ENCODE measurements at regions not wholly inside any gene's neighbourhood (a gene's known extent, or its start where the extent isn't known, plus 50 kb on each side); places are given as distances from the start of the nearest gene placed in this dataset.
"Not testable (repeated sequence)": the region's sequence is repeated elsewhere in the genome, so short reads cannot be mapped to it uniquely, and the experiment has no call there.

GRCh38 chr16:73399997-73400396 lies 352.1 kb upstream of the ZFHX3 start:
- Histone ChIP-seq H3K9me3 (ENCODE audit: control insufficient read depth in 2 of 2, insufficient read depth in 1 of 2, low read length in 1 of 2) (no peaks in the 10 kb centered on the region), H3K4me1 (ENCODE audit: control insufficient read depth in 2 of 2, insufficient read depth in 2 of 2, low read length in 2 of 2) (no peaks in the 10 kb centered on the region), H3K4me3 (ENCODE audit: low read length in 2 of 2) (no peak overlapping the region), H3K27ac (ENCODE audit: low read depth in 1 of 2, low read length in 1 of 2) (no peak overlapping the region), H3K27me3 (ENCODE audit: control insufficient read depth in 2 of 2, insufficient read depth in 1 of 2, low read length in 1 of 2) (no peaks in the 10 kb centered on the region), H3K36me3 (ENCODE audit: control insufficient read depth in 2 of 2, insufficient read depth in 2 of 2, low read length in 1 of 2) (no peaks in the 10 kb centered on the region)
- no peak for DNase-seq (ENCODE audit: low read depth in 6 of 9, low spot score in 9 of 9)
- 96% methylated on average over 5 of the region's 5 CpGs for WGBS

- Histone ChIP-seq H3K4me1 (ENCODE audit: control insufficient read depth in 2 of 2, insufficient read depth in 2 of 2, low read length in 2 of 2) (no peaks in the 10 kb centered on the region), H3K27me3 (ENCODE audit: control insufficient read depth in 2 of 2, insufficient read depth in 1 of 2, low read length in 1 of 2) (no peaks in the 10 kb centered on the region), H3K27ac (ENCODE audit: low read depth in 1 of 2, low read length in 1 of 2) (no peak overlapping the region), H3K36me3 (ENCODE audit: control insufficient read depth in 2 of 2, insufficient read depth in 2 of 2, low read length in 1 of 2) (no peaks in the 10 kb centered on the region), H3K9me3 (ENCODE audit: control insufficient read depth in 2 of 2, insufficient read depth in 1 of 2, low read length in 1 of 2) (no peaks in the 10 kb centered on the region), H3K4me3 (ENCODE audit: low read length in 2 of 2) (no peak overlapping the region)
- WGBS = 95% methylated on average over 5 of the region's 5 CpGs
- no peak for DNase-seq (ENCODE audit: low read depth in 6 of 9, low spot score in 9 of 9)
Measured at GRCh38 chr16:73399486-73399885, 351.6 kb upstream of the ZFHX3 start.

- not testable (repeated sequence) for H3K4me1 ChIP-seq (ENCODE audit: control insufficient read depth in 2 of 2, insufficient read depth in 2 of 2, low read length in 2 of 2); H3K4me3 ChIP-seq (ENCODE audit: low read length in 2 of 2); H3K9me3 ChIP-seq (ENCODE audit: control insufficient read depth in 2 of 2, insufficient read depth in 1 of 2, low read length in 1 of 2); H3K36me3 ChIP-seq (ENCODE audit: control insufficient read depth in 2 of 2, insufficient read depth in 2 of 2, low read length in 1 of 2); H3K27ac ChIP-seq (ENCODE audit: low read depth in 1 of 2, low read length in 1 of 2); DNase-seq (ENCODE audit: low read depth in 6 of 9, low spot score in 9 of 9); H3K27me3 ChIP-seq (ENCODE audit: control insufficient read depth in 2 of 2, insufficient read depth in 1 of 2, low read length in 1 of 2)
- WGBS = 100% methylated on average over 1 of the region's 1 CpG
Measured at GRCh38 chr16:73398604-73399003, 350.7 kb upstream of the ZFHX3 start.

DNA sequence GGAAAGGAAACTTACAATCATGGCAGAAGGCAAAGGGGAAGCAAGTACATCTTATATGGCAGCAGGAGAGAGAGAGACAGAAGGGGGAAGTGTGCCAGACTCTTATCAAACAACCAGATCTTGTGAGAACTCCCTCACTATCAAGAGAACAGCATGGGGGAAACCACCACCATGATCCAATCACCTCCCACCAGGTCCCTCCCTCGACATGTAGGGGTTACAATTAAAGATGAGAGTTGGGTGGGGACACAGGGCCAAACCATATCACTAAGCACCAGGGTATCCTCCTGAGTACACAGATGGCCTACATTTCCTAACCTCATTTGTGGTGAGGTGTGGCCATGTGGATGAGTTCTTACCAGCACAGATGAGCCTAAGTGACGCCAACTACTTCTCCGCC lies 348.6 kb upstream of the ZFHX3 start:
- DNase-seq (ENCODE audit: low read depth in 6 of 9, low spot score in 9 of 9) = no peak
- Histone ChIP-seq H3K36me3 (ENCODE audit: control insufficient read depth in 2 of 2, insufficient read depth in 2 of 2, low read length in 1 of 2) (no peaks in the 10 kb centered on the region), H3K27me3 (ENCODE audit: control insufficient read depth in 2 of 2, insufficient read depth in 1 of 2, low read length in 1 of 2) (no peaks in the 10 kb centered on the region), H3K9me3 (ENCODE audit: control insufficient read depth in 2 of 2, insufficient read depth in 1 of 2, low read length in 1 of 2) (no peaks in the 10 kb centered on the region), H3K4me3 (ENCODE audit: low read length in 2 of 2) (no peak overlapping the region), H3K4me1 (ENCODE audit: control insufficient read depth in 2 of 2, insufficient read depth in 2 of 2, low read length in 2 of 2) (no peaks in the 10 kb centered on the region), H3K27ac (ENCODE audit: low read depth in 1 of 2, low read length in 1 of 2) (no peak overlapping the region)
- 40% methylated on average over 3 of the region's 3 CpGs for WGBS

- Histone ChIP-seq H3K27me3 (ENCODE audit: control insufficient read depth in 2 of 2, insufficient read depth in 1 of 2, low read length in 1 of 2) (no peaks in the 10 kb centered on the region), H3K4me1 (ENCODE audit: control insufficient read depth in 2 of 2, insufficient read depth in 2 of 2, low read length in 2 of 2) (no peaks in the 10 kb centered on the region), H3K9me3 (ENCODE audit: control insufficient read depth in 2 of 2, insufficient read depth in 1 of 2, low read length in 1 of 2) (no peaks in the 10 kb centered on the region), H3K4me3 (ENCODE audit: low read length in 2 of 2) (no peak overlapping the region), H3K27ac (ENCODE audit: low read depth in 1 of 2, low read length in 1 of 2) (no peak overlapping the region), H3K36me3 (ENCODE audit: control insufficient read depth in 2 of 2, insufficient read depth in 2 of 2, low read length in 1 of 2) (no peaks in the 10 kb centered on the region)
- no peak for DNase-seq (ENCODE audit: low read depth in 6 of 9, low spot score in 9 of 9)
- WGBS = 96% methylated on average over 6 of the region's 6 CpGs
Measured at GRCh38 chr16:73390936-73391335, 343.0 kb upstream of the ZFHX3 start.

- DNase-seq (ENCODE audit: low read depth in 6 of 9, low spot score in 9 of 9) = no peak
- no peak overlapping the region for H3K27ac ChIP-seq (ENCODE audit: low read depth in 1 of 2, low read length in 1 of 2)
- H3K4me1 ChIP-seq (ENCODE audit: control insufficient read depth in 2 of 2, insufficient read depth in 2 of 2, low read length in 2 of 2) = no peaks in the 10 kb centered on the region
- no peaks in the 10 kb centered on the region for H3K36me3 ChIP-seq (ENCODE audit: control insufficient read depth in 2 of 2, insufficient read depth in 2 of 2, low read length in 1 of 2)
- no peaks in the 10 kb centered on the region for H3K27me3 ChIP-seq (ENCODE audit: control insufficient read depth in 2 of 2, insufficient read depth in 1 of 2, low read length in 1 of 2)
- no peaks in the 10 kb centered on the region for H3K9me3 ChIP-seq (ENCODE audit: control insufficient read depth in 2 of 2, insufficient read depth in 1 of 2, low read length in 1 of 2)
- no peak overlapping the region for H3K4me3 ChIP-seq (ENCODE audit: low read length in 2 of 2)
- WGBS = 96% methylated on average over 5 of the region's 5 CpGs
Measured at GRCh38 chr16:73390491-73390890, 342.6 kb upstream of the ZFHX3 start.

GRCh38 chr16:73389085-73389484 lies 341.2 kb upstream of the ZFHX3 start:
- no peaks in the 10 kb centered on the region for H3K27me3 ChIP-seq (ENCODE audit: control insufficient read depth in 2 of 2, insufficient read depth in 1 of 2, low read length in 1 of 2)
- H3K4me1 ChIP-seq (ENCODE audit: control insufficient read depth in 2 of 2, insufficient read depth in 2 of 2, low read length in 2 of 2) = no peaks in the 10 kb centered on the region
- no peak overlapping the region for H3K4me3 ChIP-seq (ENCODE audit: low read length in 2 of 2)
- DNase-seq (ENCODE audit: low read depth in 6 of 9, low spot score in 9 of 9) = no peak
- 82% methylated on average over 6 of the region's 6 CpGs for WGBS
- H3K36me3 ChIP-seq (ENCODE audit: control insufficient read depth in 2 of 2, insufficient read depth in 2 of 2, low read length in 1 of 2) = no peaks in the 10 kb centered on the region
- no peak overlapping the region for H3K27ac ChIP-seq (ENCODE audit: low read depth in 1 of 2, low read length in 1 of 2)
- H3K9me3 ChIP-seq (ENCODE audit: control insufficient read depth in 2 of 2, insufficient read depth in 1 of 2, low read length in 1 of 2) = no peaks in the 10 kb centered on the region

DNA sequence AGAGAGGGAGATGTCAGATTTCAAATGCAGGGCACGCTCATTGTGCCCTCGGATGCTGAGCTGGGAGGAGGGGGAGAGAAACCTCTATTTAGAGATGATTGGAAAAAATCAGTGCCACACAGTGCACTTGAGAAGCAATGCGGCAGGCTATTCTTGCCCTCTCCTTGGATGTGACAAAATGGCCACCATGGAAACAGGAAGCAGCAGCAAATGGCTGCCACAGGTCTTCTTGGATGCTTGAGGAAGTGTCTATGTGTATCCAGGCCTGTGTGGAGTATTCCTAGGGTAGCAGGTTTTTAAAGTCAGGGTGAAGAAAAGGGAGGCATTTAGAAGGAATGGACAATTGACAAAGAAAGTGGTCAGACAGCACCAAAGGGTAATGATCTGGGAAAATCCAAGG lies 340.1 kb upstream of the ZFHX3 start:
- Histone ChIP-seq H3K27me3 (ENCODE audit: control insufficient read depth in 2 of 2, insufficient read depth in 1 of 2, low read length in 1 of 2) (no peaks in the 10 kb centered on the region), H3K36me3 (ENCODE audit: control insufficient read depth in 2 of 2, insufficient read depth in 2 of 2, low read length in 1 of 2) (no peaks in the 10 kb centered on the region), H3K9me3 (ENCODE audit: control insufficient read depth in 2 of 2, insufficient read depth in 1 of 2, low read length in 1 of 2) (no peaks in the 10 kb centered on the region), H3K27ac (ENCODE audit: low read depth in 1 of 2, low read length in 1 of 2) (no peak overlapping the region), H3K4me3 (ENCODE audit: low read length in 2 of 2) (no peak overlapping the region), H3K4me1 (ENCODE audit: control insufficient read depth in 2 of 2, insufficient read depth in 2 of 2, low read length in 2 of 2) (no peaks in the 10 kb centered on the region)
- WGBS = 97% methylated on average over 3 of the region's 3 CpGs
- no peak for DNase-seq (ENCODE audit: low read depth in 6 of 9, low spot score in 9 of 9)

DNA sequence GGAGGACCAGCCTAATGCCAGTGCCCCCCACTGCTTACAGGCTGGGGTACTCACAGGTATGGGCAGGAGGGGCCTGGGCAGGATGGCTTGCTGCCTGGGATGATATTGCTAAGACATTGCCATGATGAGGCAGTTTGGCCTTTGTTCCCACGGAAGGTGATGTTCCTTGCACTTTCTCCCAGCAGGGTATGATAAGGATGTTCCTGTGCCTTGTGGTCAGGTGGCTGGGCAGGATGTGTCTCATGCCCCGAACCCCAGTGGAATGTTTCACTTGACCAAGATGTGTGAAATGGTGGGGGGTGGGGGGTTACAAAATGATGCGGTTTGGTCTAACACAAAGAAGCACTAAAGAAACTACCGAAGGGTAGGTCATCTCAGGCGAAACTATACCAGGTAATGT lies 337.8 kb upstream of the ZFHX3 start:
- H3K27ac ChIP-seq (ENCODE audit: low read depth in 1 of 2, low read length in 1 of 2) = no peak overlapping the region
- H3K4me3 ChIP-seq (ENCODE audit: low read length in 2 of 2) = no peak overlapping the region
- no peak for DNase-seq (ENCODE audit: low read depth in 6 of 9, low spot score in 9 of 9)
- H3K9me3 ChIP-seq (ENCODE audit: control insufficient read depth in 2 of 2, insufficient read depth in 1 of 2, low read length in 1 of 2) = no peaks in the 10 kb centered on the region
- no peaks in the 10 kb centered on the region for H3K4me1 ChIP-seq (ENCODE audit: control insufficient read depth in 2 of 2, insufficient read depth in 2 of 2, low read length in 2 of 2)
- WGBS = 91% methylated on average over 5 of the region's 5 CpGs
- no peaks in the 10 kb centered on the region for H3K27me3 ChIP-seq (ENCODE audit: control insufficient read depth in 2 of 2, insufficient read depth in 1 of 2, low read length in 1 of 2)
- H3K36me3 ChIP-seq (ENCODE audit: control insufficient read depth in 2 of 2, insufficient read depth in 2 of 2, low read length in 1 of 2) = no peaks in the 10 kb centered on the region

- no peaks in the 10 kb centered on the region for H3K36me3 ChIP-seq (ENCODE audit: control insufficient read depth in 2 of 2, insufficient read depth in 2 of 2, low read length in 1 of 2)
- H3K27me3 ChIP-seq (ENCODE audit: control insufficient read depth in 2 of 2, insufficient read depth in 1 of 2, low read length in 1 of 2) = no peaks in the 10 kb centered on the region
- no peak for DNase-seq (ENCODE audit: low read depth in 6 of 9, low spot score in 9 of 9)
- no peak overlapping the region for H3K4me3 ChIP-seq (ENCODE audit: low read length in 2 of 2)
- H3K27ac ChIP-seq (ENCODE audit: low read depth in 1 of 2, low read length in 1 of 2) = no peak overlapping the region
- no peaks in the 10 kb centered on the region for H3K4me1 ChIP-seq (ENCODE audit: control insufficient read depth in 2 of 2, insufficient read depth in 2 of 2, low read length in 2 of 2)
- WGBS = 84% methylated on average over 5 of the region's 5 CpGs
- no peaks in the 10 kb centered on the region for H3K9me3 ChIP-seq (ENCODE audit: control insufficient read depth in 2 of 2, insufficient read depth in 1 of 2, low read length in 1 of 2)
Measured at GRCh38 chr16:73384506-73385089, 336.7 kb upstream of the ZFHX3 start.

All from thymus (tissue), 11 donors.